ENCODE measurements at regions not wholly inside any gene's neighbourhood (a gene's known extent, or its start where the extent isn't known, plus 50 kb on each side); places are given as distances from the start of the nearest gene placed in this dataset.

- CTCF ChIA-PET, result no interaction called here
- intact Hi-C loops (cut with micrococcal nuclease; ENCODE audit: unreplicated experiment), result no loop called here
Measured at GRCh38 chr13:60787083-60787482, 390.1 kb downstream of the TDRD3 start.

DNA sequence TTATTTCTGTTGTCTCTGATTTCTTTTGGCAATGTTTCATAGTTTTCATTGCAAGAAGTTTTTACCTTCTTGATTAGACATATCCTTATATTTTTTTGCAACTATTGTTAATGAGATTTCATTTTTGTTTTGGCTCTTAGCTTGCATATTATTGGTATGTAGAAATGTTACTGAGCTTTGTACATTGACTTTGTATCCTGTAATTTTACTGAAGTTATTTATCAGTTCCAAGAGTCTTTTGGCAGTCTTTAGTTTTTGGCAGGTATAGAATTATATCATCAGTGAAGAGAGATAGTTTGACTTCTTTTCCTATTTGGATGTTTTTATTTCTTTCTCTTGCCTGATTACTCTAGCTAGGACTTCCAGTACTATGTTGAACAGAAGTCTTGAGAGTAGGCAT, 375.7 kb downstream of the TDRD3 start:
- Histone ChIP-seq H3K27ac (ENCODE audit: control insufficient read depth, insufficient read depth) (no peak overlapping the region), H4K20me1 (ENCODE audit: control insufficient read depth, insufficient read depth) (no peaks in the 10 kb centered on the region), H3K9ac (ENCODE audit: control insufficient read depth, insufficient read depth, low read length) (no peak overlapping the region), H3K27me3 (replicated peaks in 1 of 2; ENCODE audit: control insufficient read depth in 2 of 2, insufficient read depth in 2 of 2, low read length in 1 of 2) (no peaks in the 10 kb centered on the region), H3K4me1 (ENCODE audit: control insufficient read depth, insufficient read depth, low read length) (no peaks in the 10 kb centered on the region), H3K9me3 (replicated peaks; ENCODE audit: control insufficient read depth, insufficient read depth, low read length) (no peaks in the 10 kb centered on the region), H3K4me2 (ENCODE audit: control insufficient read depth, insufficient read depth) (no peak overlapping the region), H3K4me3 (no peak overlapping the region), H2AFZ (ENCODE audit: control insufficient read depth, low read depth, low read length) (no peak overlapping the region), H3K79me2 (ENCODE audit: control insufficient read depth, insufficient read depth, low read length) (no peaks in the 10 kb centered on the region), H3K36me3 (ENCODE audit: control insufficient read depth in 2 of 2, insufficient read depth in 2 of 2, low read length in 1 of 2) (no peaks in the 10 kb centered on the region)
- intact Hi-C loops (cut with micrococcal nuclease; ENCODE audit: unreplicated experiment) (no loop called here), in situ Hi-C loops (cut with MboI) (no loop called here)
- no peak for DNase-seq (ENCODE audit: low read depth, low spot score)
- ChIA-PET POLR2A (no interaction called here), SMC1A (ENCODE audit: uncharacterized antibody, unreplicated experiment) (interaction anchor here (1.0 kb wide), 1 partner anchor 475 kb away, joined by 3 read pairs; no protein-coding TSS in a partner anchor), CTCF (no interaction called here), RAD21 (ENCODE audit: unreplicated experiment) (no interaction called here)
- FAIRE-seq, result no peak
- no peak for ATAC-seq
- no peak for TF ChIP-seq ATF7 (IDR thresholded peaks at IDR 0.05; ENCODE audit: low read depth)
- TF ChIP-seq HCFC1 (IDR thresholded peaks at IDR 0.05; ENCODE audit: low read length), result no peak
- TF ChIP-seq SIN3A (IDR thresholded peaks at IDR 0.05; ENCODE audit: low read depth, low read length), result no peak
- TF ChIP-seq IKZF2 (IDR thresholded peaks at IDR 0.05), result no peak
- no peak for TF ChIP-seq CHD4 (IDR thresholded peaks at IDR 0.05)
- no peak for TF ChIP-seq NBN (IDR thresholded peaks at IDR 0.05)
- TF ChIP-seq HSF1 (IDR thresholded peaks at IDR 0.05; ENCODE audit: low read depth, low read length), result no peak
- no peak for TF ChIP-seq IRF4 (IDR thresholded peaks at IDR 0.05; ENCODE audit: low read depth, low read length)
- TF ChIP-seq CBFB (IDR thresholded peaks at IDR 0.05; ENCODE audit: low read depth), result no peak
- no peak for TF ChIP-seq BCL3 (IDR thresholded peaks at IDR 0.05; ENCODE audit: borderline replicate concordance, insufficient read depth, low read depth, low read length, poor library complexity, severe bottlenecking)
- TF ChIP-seq RELB (IDR thresholded peaks at IDR 0.05; ENCODE audit: low read depth), result no peak
- no peak for TF ChIP-seq KAT2A (conservative IDR thresholded peaks at IDR 0.05; ENCODE audit: control insufficient read depth, low read depth, low read length)
- TF ChIP-seq ZNF217 (IDR thresholded peaks at IDR 0.05), result no peak
- TF ChIP-seq ZZZ3 (IDR thresholded peaks at IDR 0.05; ENCODE audit: control insufficient read depth, insufficient read length, low read depth), result no peak
- no peak for TF ChIP-seq SMC3 (IDR thresholded peaks at IDR 0.05; ENCODE audit: borderline replicate concordance, low read length)
- no peak for TF ChIP-seq RCOR1 (conservative IDR thresholded peaks at IDR 0.05; ENCODE audit: low read depth, low read length)
- BruUV-seq (replicated peaks), result no TSS peak

More at GRCh38 chr13:60787083-60787482, 390.1 kb downstream of the TDRD3 start:
- no peak overlapping the region for H3K4me3 ChIP-seq
- SMC1A ChIA-PET (ENCODE audit: uncharacterized antibody, unreplicated experiment), result interaction anchor here (1.7 kb wide), 1 partner anchor 13 kb away, joined by 4 read pairs; no protein-coding TSS in a partner anchor
- no peak overlapping the region for H3K9ac ChIP-seq (ENCODE audit: control insufficient read depth, insufficient read depth, low read length)
- ATAC-seq (no peak), FAIRE-seq (no peak), DNase-seq (ENCODE audit: low read depth, low spot score) (no peak)
- no peaks in the 10 kb centered on the region for H3K36me3 ChIP-seq (ENCODE audit: control insufficient read depth in 2 of 2, insufficient read depth in 2 of 2, low read length in 1 of 2)
- no peaks in the 10 kb centered on the region for H3K4me1 ChIP-seq (ENCODE audit: control insufficient read depth, insufficient read depth, low read length)
- in situ Hi-C loops (cut with MboI), result no loop called here
- H4K20me1 ChIP-seq (ENCODE audit: control insufficient read depth, insufficient read depth), result no peaks in the 10 kb centered on the region
- no peak overlapping the region for H2AFZ ChIP-seq (ENCODE audit: control insufficient read depth, low read depth, low read length)
- no peaks in the 10 kb centered on the region for H3K27me3 ChIP-seq (replicated peaks in 1 of 2; ENCODE audit: control insufficient read depth in 2 of 2, insufficient read depth in 2 of 2, low read length in 1 of 2)
- TF ChIP-seq ZNF207 (IDR thresholded peaks at IDR 0.05; ENCODE audit: borderline replicate concordance) (no peak), SUZ12 (IDR thresholded peaks at IDR 0.05; ENCODE audit: unreplicated experiment) (no peak)
- no TSS peak for BruUV-seq (replicated peaks)
- RAD21 ChIA-PET (ENCODE audit: unreplicated experiment), result no interaction called here
- H3K79me2 ChIP-seq (ENCODE audit: control insufficient read depth, insufficient read depth, low read length), result no peaks in the 10 kb centered on the region
- POLR2A ChIA-PET, result no interaction called here
- H3K4me2 ChIP-seq (ENCODE audit: control insufficient read depth, insufficient read depth), result no peak overlapping the region
- H3K9me3 ChIP-seq (replicated peaks; ENCODE audit: control insufficient read depth, insufficient read depth, low read length), result no peaks in the 10 kb centered on the region
- no peak overlapping the region for H3K27ac ChIP-seq (ENCODE audit: control insufficient read depth, insufficient read depth)

Measured in GM12878 (cell line).